Bronchial epithelial cell (primary cell): ENCODE measurements at regions not wholly inside any gene's neighbourhood (a gene's known extent, or its start where the extent isn't known, plus 50 kb on each side); places are given as distances from the start of the nearest gene placed in this dataset.
A peak's percentile ranks its signal among the peaks of the same experiment; 100 is the strongest.
"Not testable (repeated sequence)": the region's sequence is repeated elsewhere in the genome, so short reads cannot be mapped to it uniquely, and the experiment has no call there.

ENCODE experiments used
- DNase-seq: peaks from one replicate; pipeline ENCODE4 v3.0.0-alpha.2; 2010; ENCODE audit warnings: low read depth
- FAIRE-seq: peaks from 2 replicates; lab custom pipeline; 2011; peaks lifted over from hg19 to GRCh38; lab: Jason Lieb, UNC
- H3K27me3 ChIP-seq: 2 replicates; pipeline ENCODE4 v1.5.1; 2011; ENCODE audit warnings: low read length; ENCODE audit not compliant: control insufficient read depth, insufficient read depth
- H3K36me3 ChIP-seq: 2 replicates; pipeline ENCODE4 v1.5.1; 2011; ENCODE audit warnings: low read length; ENCODE audit not compliant: control insufficient read depth, insufficient read depth
- H3K4me3 ChIP-seq: 2 replicates; pipeline ENCODE4 v1.5.1; 2011; ENCODE audit warnings: mild to moderate bottlenecking, low read depth, low read length, control low read depth
- CTCF ChIP-seq: IDR thresholded peaks from 2 replicates; pipeline ENCODE4 v1.5.1; 2011; ENCODE audit warnings: mild to moderate bottlenecking, moderate library complexity, low read length, control low read depth, inconsistent platforms; ENCODE audit not compliant: insufficient read depth, severe bottlenecking

- no peak for TF ChIP-seq CTCF
- Histone ChIP-seq H3K27me3 (peaks cover 12% of the 10 kb centered on the region), H3K4me3 (no peak overlapping the region), H3K36me3 (no peaks in the 10 kb centered on the region)
- no peak for FAIRE-seq
- DNase-seq = no peak
Observed at GRCh38 chr4:26192899-26193869, 127.6 kb upstream of the RBPJ start.

- TF ChIP-seq CTCF = no peak
- DNase-seq = no peak
- H3K36me3 ChIP-seq = no peaks in the 10 kb centered on the region
- no peak overlapping the region for H3K4me3 ChIP-seq
- H3K27me3 ChIP-seq = peaks cover 17% of the 10 kb centered on the region
- no peak for FAIRE-seq
Observed at GRCh38 chr4:26194764-26195163, 126.0 kb upstream of the RBPJ start.

GRCh38 chr4:26196567-26196966, 124.2 kb upstream of the RBPJ start:
- Histone ChIP-seq H3K36me3 (no peaks in the 10 kb centered on the region), H3K27me3 (peaks cover 26% of the 10 kb centered on the region), H3K4me3 (no peak overlapping the region)
- DNase-seq (no peak), FAIRE-seq (no peak)
- no peak for TF ChIP-seq CTCF

- peak; percentile 98 for DNase-seq
- Histone ChIP-seq H3K27me3 (peaks cover 30% of the 10 kb centered on the region), H3K36me3 (no peaks in the 10 kb centered on the region), H3K4me3 (no peak overlapping the region)
- peak; percentile 84 for FAIRE-seq
- no peak for TF ChIP-seq CTCF
Observed at GRCh38 chr4:26197018-26197779, 123.6 kb upstream of the RBPJ start.

- DNase-seq, H3K36me3 ChIP-seq, H3K4me3 ChIP-seq, FAIRE-seq: not testable (repeated sequence)
- H3K27me3 ChIP-seq = peaks cover 30% of the 10 kb centered on the region
Observed at GRCh38 chr4:26198931-26199330, 121.9 kb upstream of the RBPJ start.

- no peak for TF ChIP-seq CTCF
- H3K27me3 ChIP-seq = peaks cover 27% of the 10 kb centered on the region
- FAIRE-seq (no peak), DNase-seq (no peak)
- H3K36me3 ChIP-seq = no peaks in the 10 kb centered on the region
- H3K4me3 ChIP-seq = no peak overlapping the region
Observed at GRCh38 chr4:26199596-26199995, 121.2 kb upstream of the RBPJ start.
